ENCODE measurements at regions not wholly inside any gene's neighbourhood (a gene's known extent, or its start where the extent isn't known, plus 50 kb on each side); places are given as distances from the start of the nearest gene placed in this dataset.

- Histone ChIP-seq H3K27me3 (ENCODE audit: control insufficient read depth, insufficient read depth, low read length) (no peaks in the 10 kb centered on the region), H3K36me3 (ENCODE audit: control insufficient read depth, insufficient read depth, low read length) (no peaks in the 10 kb centered on the region), H3K4me3 (ENCODE audit: low read depth, low read length) (no peak overlapping the region)
- no peak for TF ChIP-seq CTCF (IDR thresholded peaks at IDR 0.05; ENCODE audit: insufficient read depth, low read length, poor library complexity, severe bottlenecking)
- no peak for DNase-seq (ENCODE audit: low read depth)
These were observed 426.5 kb downstream of the SHQ1 start for GRCh38 chr3:72421786-72422185.

- Histone ChIP-seq H3K27me3 (ENCODE audit: control insufficient read depth, insufficient read depth, low read length) (no peaks in the 10 kb centered on the region), H3K36me3 (ENCODE audit: control insufficient read depth, insufficient read depth, low read length) (no peaks in the 10 kb centered on the region), H3K4me3 (ENCODE audit: low read depth, low read length) (no peak overlapping the region)
- DNase-seq (ENCODE audit: low read depth), result no peak
- TF ChIP-seq CTCF (IDR thresholded peaks at IDR 0.05; ENCODE audit: insufficient read depth, low read length, poor library complexity, severe bottlenecking), result no peak
These were observed 427.1 kb downstream of the SHQ1 start for GRCh38 chr3:72421126-72421525.

GRCh38 chr3:72418856-72419255, 429.4 kb downstream of the SHQ1 start:
- no peaks in the 10 kb centered on the region for H3K36me3 ChIP-seq (ENCODE audit: control insufficient read depth, insufficient read depth, low read length)
- no peaks in the 10 kb centered on the region for H3K27me3 ChIP-seq (ENCODE audit: control insufficient read depth, insufficient read depth, low read length)
- DNase-seq (ENCODE audit: low read depth), result no peak
- no peak for TF ChIP-seq CTCF (IDR thresholded peaks at IDR 0.05; ENCODE audit: insufficient read depth, low read length, poor library complexity, severe bottlenecking)
- no peak overlapping the region for H3K4me3 ChIP-seq (ENCODE audit: low read depth, low read length)

- TF ChIP-seq CTCF (IDR thresholded peaks at IDR 0.05; ENCODE audit: insufficient read depth, low read length, poor library complexity, severe bottlenecking), result no peak
- H3K27me3 ChIP-seq (ENCODE audit: control insufficient read depth, insufficient read depth, low read length), result no peaks in the 10 kb centered on the region
- H3K36me3 ChIP-seq (ENCODE audit: control insufficient read depth, insufficient read depth, low read length), result no peaks in the 10 kb centered on the region
- no peak for DNase-seq (ENCODE audit: low read depth)
- no peak overlapping the region for H3K4me3 ChIP-seq (ENCODE audit: low read depth, low read length)
These were observed 430.0 kb downstream of the SHQ1 start for GRCh38 chr3:72418244-72418643.

GRCh38 chr3:72414481-72415016, 433.7 kb downstream of the SHQ1 start:
- DNase-seq (ENCODE audit: low read depth), result no peak
- no peak for TF ChIP-seq CTCF (IDR thresholded peaks at IDR 0.05; ENCODE audit: insufficient read depth, low read length, poor library complexity, severe bottlenecking)
- H3K36me3 ChIP-seq (ENCODE audit: control insufficient read depth, insufficient read depth, low read length), result no peaks in the 10 kb centered on the region
- H3K4me3 ChIP-seq (ENCODE audit: low read depth, low read length), result no peak overlapping the region
- H3K27me3 ChIP-seq (ENCODE audit: control insufficient read depth, insufficient read depth, low read length), result no peaks in the 10 kb centered on the region

- no peak overlapping the region for H3K4me3 ChIP-seq (ENCODE audit: low read depth, low read length)
- no peak for DNase-seq (ENCODE audit: low read depth)
- no peak for TF ChIP-seq CTCF (IDR thresholded peaks at IDR 0.05; ENCODE audit: insufficient read depth, low read length, poor library complexity, severe bottlenecking)
- H3K36me3 ChIP-seq (ENCODE audit: control insufficient read depth, insufficient read depth, low read length), result no peaks in the 10 kb centered on the region
- H3K27me3 ChIP-seq (ENCODE audit: control insufficient read depth, insufficient read depth, low read length), result no peaks in the 10 kb centered on the region
These were observed 435.0 kb downstream of the SHQ1 start for GRCh38 chr3:72413228-72413627.

Measured in kidney epithelial cell (primary cell).